Peyer's patch (tissue), 4 donors: ENCODE measurements at regions not wholly inside any gene's neighbourhood (a gene's known extent, or its start where the extent isn't known, plus 50 kb on each side); places are given as distances from the start of the nearest gene placed in this dataset.

Experiments
- DNase-seq, 3 donors: peaks; one replicate each; pipeline ENCODE4 v3.0.0-alpha.2; 2017 to 2019
- H3K27ac ChIP-seq, 4 donors: fragments of 200-600 bp; sonication (generic); one replicate each; pipeline ENCODE4 v1.5.1; 2016 to 2019
- H3K27me3 ChIP-seq, 2 donors: fragments of 200-600 bp; sonication (generic); one replicate each; pipeline ENCODE4 v1.5.1; 2019
- H3K36me3 ChIP-seq, 3 donors: fragments of 200-600 bp; sonication (generic); one replicate each; pipeline ENCODE4 v1.5.1; 2016 to 2019
- H3K4me1 ChIP-seq, 4 donors: fragments of 200-600 bp; sonication (generic); one replicate each; pipeline ENCODE4 v1.5.1; 2016 to 2019
- H3K4me3 ChIP-seq, 4 donors: fragments of 200-600 bp; sonication (generic); 1 replicate in 3 of 4; 2 replicates in 1 of 4; pipeline ENCODE4 v1.5.1; 2016 to 2019; ENCODE audit warnings: mild to moderate bottlenecking in 1 of 4
- H3K9me3 ChIP-seq, 4 donors: fragments of 200-600 bp; sonication (generic); one replicate each; pipeline ENCODE4 v1.5.1; 2016 to 2019; ENCODE audit warnings: mild to moderate bottlenecking in 1 of 4
- CTCF ChIP-seq, 6 experiments: fragments of 450-650 bp in 4 of 6; fragments of 200-600 bp in 2 of 6; sonication (generic) in 1 of 6; IDR thresholded peaks; one replicate each; pipeline ENCODE4 v1.5.1; 2017 to 2019; ENCODE audit warnings: antibody characterized with exemption in 6 of 6, mild to moderate bottlenecking in 3 of 6, moderate library complexity in 1 of 6
- POLR2A ChIP-seq, 2 donors: fragments of 450-650 bp; IDR thresholded peaks; one replicate each; pipeline ENCODE4 v1.5.1; 2017; ENCODE audit warnings: antibody characterized with exemption in 2 of 2, mild to moderate bottlenecking in 2 of 2, moderate library complexity in 2 of 2

- no peaks in the 10 kb centered on the region for H3K36me3 ChIP-seq
- no peak overlapping the region for H3K4me3 ChIP-seq
- H3K4me1 ChIP-seq = no peaks in the 10 kb centered on the region
- H3K27me3 ChIP-seq = no peaks in the 10 kb centered on the region
- no peak overlapping the region for H3K27ac ChIP-seq
- DNase-seq = no peak
- H3K9me3 ChIP-seq = no peaks in the 10 kb centered on the region
- TF ChIP-seq CTCF (IDR thresholded peaks at IDR 0.05) (no peak), POLR2A (IDR thresholded peaks at IDR 0.05) (no peak)
These were observed 631.8 kb upstream of the SLC10A2 start for GRCh38 chr13:103698000-103698399.

GRCh38 chr13:103695320-103695719 lies 629.1 kb upstream of the SLC10A2 start:
- TF ChIP-seq POLR2A (IDR thresholded peaks at IDR 0.05) = no peak
- TF ChIP-seq CTCF (IDR thresholded peaks at IDR 0.05) = no peak
- H3K9me3 ChIP-seq = no peaks in the 10 kb centered on the region
- H3K4me1 ChIP-seq = no peaks in the 10 kb centered on the region
- no peaks in the 10 kb centered on the region for H3K36me3 ChIP-seq
- H3K27me3 ChIP-seq = no peaks in the 10 kb centered on the region
- no peak for DNase-seq
- H3K4me3 ChIP-seq = no peak overlapping the region
- no peak overlapping the region for H3K27ac ChIP-seq

- TF ChIP-seq POLR2A (IDR thresholded peaks at IDR 0.05) = no peak
- no peak for TF ChIP-seq CTCF (IDR thresholded peaks at IDR 0.05)
- Histone ChIP-seq H3K27me3 (no peaks in the 10 kb centered on the region), H3K27ac (no peak overlapping the region), H3K9me3 (no peaks in the 10 kb centered on the region), H3K4me1 (no peaks in the 10 kb centered on the region), H3K36me3 (no peaks in the 10 kb centered on the region), H3K4me3 (no peak overlapping the region)
- DNase-seq = no peak
These were observed 628.3 kb upstream of the SLC10A2 start for GRCh38 chr13:103694471-103694870.

GRCh38 chr13:103694033-103694432 lies 627.8 kb upstream of the SLC10A2 start:
- TF ChIP-seq POLR2A (IDR thresholded peaks at IDR 0.05) (no peak), CTCF (IDR thresholded peaks at IDR 0.05) (no peak)
- Histone ChIP-seq H3K4me1 (no peaks in the 10 kb centered on the region), H3K27me3 (no peaks in the 10 kb centered on the region), H3K9me3 (no peaks in the 10 kb centered on the region), H3K27ac (no peak overlapping the region), H3K36me3 (no peaks in the 10 kb centered on the region), H3K4me3 (no peak overlapping the region)
- DNase-seq = no peak

GRCh38 chr13:103692442-103692841 lies 626.2 kb upstream of the SLC10A2 start:
- TF ChIP-seq POLR2A (IDR thresholded peaks at IDR 0.05) = no peak
- no peak for TF ChIP-seq CTCF (IDR thresholded peaks at IDR 0.05)
- Histone ChIP-seq H3K4me1 (no peaks in the 10 kb centered on the region), H3K36me3 (no peaks in the 10 kb centered on the region), H3K4me3 (no peak overlapping the region), H3K9me3 (no peaks in the 10 kb centered on the region), H3K27ac (no peak overlapping the region), H3K27me3 (no peaks in the 10 kb centered on the region)
- no peak for DNase-seq

GRCh38 chr13:103676329-103676728 lies 610.1 kb upstream of the SLC10A2 start:
- Histone ChIP-seq H3K27ac (no peak overlapping the region), H3K9me3 (no peaks in the 10 kb centered on the region), H3K4me3 (no peak overlapping the region), H3K36me3 (no peaks in the 10 kb centered on the region), H3K4me1 (no peaks in the 10 kb centered on the region), H3K27me3 (no peaks in the 10 kb centered on the region)
- no peak for DNase-seq
- TF ChIP-seq POLR2A (IDR thresholded peaks at IDR 0.05) (no peak), CTCF (IDR thresholded peaks at IDR 0.05) (no peak)
